ENCODE measurements at regions not wholly inside any gene's neighbourhood (a gene's known extent, or its start where the extent isn't known, plus 50 kb on each side); places are given as distances from the start of the nearest gene placed in this dataset.

DNA sequence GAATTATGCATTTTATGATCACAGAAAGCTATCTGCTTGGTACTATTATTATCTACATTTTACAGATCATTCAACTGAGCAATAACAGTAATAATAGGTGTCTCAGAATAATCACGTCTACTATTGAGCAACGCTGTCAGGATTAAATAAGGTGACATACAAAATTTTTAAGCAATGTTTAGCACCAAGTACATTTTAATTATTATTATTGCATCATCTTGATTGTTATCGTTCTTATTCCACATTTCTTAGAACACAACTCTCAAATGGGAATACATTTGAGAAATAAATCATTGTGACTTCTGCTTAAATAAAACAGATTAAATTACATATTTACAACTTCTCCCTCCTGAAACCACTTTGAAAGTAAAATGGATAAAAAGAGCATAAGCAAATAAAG, 1083.5 kb upstream of the ADGRL3 start:
- TF ChIP-seq POLR2AphosphoS5 (IDR thresholded peaks at IDR 0.05) (no peak), POLR2A (IDR thresholded peaks at IDR 0.05) (no peak), EP300 (IDR thresholded peaks at IDR 0.05) (no peak)
- TF ChIP-seq, protein P1, sequence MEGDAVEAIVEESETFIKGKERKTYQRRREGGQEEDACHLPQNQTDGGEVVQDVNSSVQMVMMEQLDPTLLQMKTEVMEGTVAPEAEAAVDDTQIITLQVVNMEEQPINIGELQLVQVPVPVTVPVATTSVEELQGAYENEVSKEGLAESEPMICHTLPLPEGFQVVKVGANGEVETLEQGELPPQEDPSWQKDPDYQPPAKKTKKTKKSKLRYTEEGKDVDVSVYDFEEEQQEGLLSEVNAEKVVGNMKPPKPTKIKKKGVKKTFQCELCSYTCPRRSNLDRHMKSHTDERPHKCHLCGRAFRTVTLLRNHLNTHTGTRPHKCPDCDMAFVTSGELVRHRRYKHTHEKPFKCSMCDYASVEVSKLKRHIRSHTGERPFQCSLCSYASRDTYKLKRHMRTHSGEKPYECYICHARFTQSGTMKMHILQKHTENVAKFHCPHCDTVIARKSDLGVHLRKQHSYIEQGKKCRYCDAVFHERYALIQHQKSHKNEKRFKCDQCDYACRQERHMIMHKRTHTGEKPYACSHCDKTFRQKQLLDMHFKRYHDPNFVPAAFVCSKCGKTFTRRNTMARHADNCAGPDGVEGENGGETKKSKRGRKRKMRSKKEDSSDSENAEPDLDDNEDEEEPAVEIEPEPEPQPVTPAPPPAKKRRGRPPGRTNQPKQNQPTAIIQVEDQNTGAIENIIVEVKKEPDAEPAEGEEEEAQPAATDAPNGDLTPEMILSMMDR (IDR thresholded peaks at IDR 0.05), result no peak
